ENCODE measurements at regions not wholly inside any gene's neighbourhood (a gene's known extent, or its start where the extent isn't known, plus 50 kb on each side); places are given as distances from the start of the nearest gene placed in this dataset.

GRCh38 chr3:83074485-83074884 is 1313.0 kb upstream of the GBE1 start:
- no peak for DNase-seq (ENCODE audit: low read depth, low spot score)
- TF ChIP-seq EZH2 (IDR thresholded peaks at IDR 0.05; ENCODE audit: low read length) (no peak), CTCF (optimal IDR thresholded peaks at IDR 0.05 in 1 of 3, IDR thresholded peaks at IDR 0.05 in 1 of 3, conservative IDR thresholded peaks at IDR 0.05 in 1 of 3; ENCODE audit: extremely low read depth in 1 of 3, insufficient read depth in 2 of 3, low read length in 3 of 3) (no peak)
- H3K9me1 ChIP-seq (ENCODE audit: control insufficient read depth, extremely low read depth, insufficient read depth, low read length): no peaks in the 10 kb centered on the region
- FAIRE-seq: no peak
- dilution Hi-C loops (cut with MboI; ENCODE audit: extremely low pct_ligation_motif_present, low sequenced_read_pairs): no loop called here
- no peaks in the 10 kb centered on the region for H3K4me1 ChIP-seq (ENCODE audit: control insufficient read depth, extremely low read depth, insufficient read depth, low read length)
- H4K20me1 ChIP-seq (ENCODE audit: control insufficient read depth, extremely low read depth, insufficient read depth, low read length): no peaks in the 10 kb centered on the region
- no peak overlapping the region for H3K4me3 ChIP-seq (ENCODE audit: control insufficient read depth in 2 of 3, extremely low read depth in 1 of 3, insufficient read depth in 2 of 3, low read depth in 1 of 3, low read length in 3 of 3)
- no peak overlapping the region for H3K9ac ChIP-seq (ENCODE audit: control insufficient read depth, extremely low read depth, insufficient read depth, low read length)
- H3K27ac ChIP-seq (ENCODE audit: control insufficient read depth, insufficient read depth, low read length): no peak overlapping the region
- no peaks in the 10 kb centered on the region for H3K79me2 ChIP-seq (ENCODE audit: control insufficient read depth, insufficient read depth, low read length)
- H3K9me3 ChIP-seq (ENCODE audit: control insufficient read depth, low read depth, low read length): no peaks in the 10 kb centered on the region
- no peaks in the 10 kb centered on the region for H3K27me3 ChIP-seq (ENCODE audit: control insufficient read depth, extremely low read depth, insufficient read depth, low read length)
- no peaks in the 10 kb centered on the region for H3K36me3 ChIP-seq (ENCODE audit: control insufficient read depth in 2 of 2, extremely low read depth in 1 of 2, insufficient read depth in 2 of 2, low read length in 2 of 2)
- H2AFZ ChIP-seq (ENCODE audit: control insufficient read depth, low read length): no peak overlapping the region
- H3K4me2 ChIP-seq (ENCODE audit: control insufficient read depth, extremely low read depth, insufficient read depth, low read depth, low read length): no peak overlapping the region

GRCh38 chr3:83065851-83066460 is 1304.5 kb upstream of the GBE1 start:
- no peaks in the 10 kb centered on the region for H3K36me3 ChIP-seq (ENCODE audit: control insufficient read depth in 2 of 2, extremely low read depth in 1 of 2, insufficient read depth in 2 of 2, low read length in 2 of 2)
- no peaks in the 10 kb centered on the region for H3K79me2 ChIP-seq (ENCODE audit: control insufficient read depth, insufficient read depth, low read length)
- no peaks in the 10 kb centered on the region for H3K27me3 ChIP-seq (ENCODE audit: control insufficient read depth, extremely low read depth, insufficient read depth, low read length)
- TF ChIP-seq EZH2 (IDR thresholded peaks at IDR 0.05; ENCODE audit: low read length) (no peak), CTCF (optimal IDR thresholded peaks at IDR 0.05 in 1 of 3, IDR thresholded peaks at IDR 0.05 in 1 of 3, conservative IDR thresholded peaks at IDR 0.05 in 1 of 3; ENCODE audit: extremely low read depth in 1 of 3, insufficient read depth in 2 of 3, low read length in 3 of 3) (no peak)
- FAIRE-seq: no peak
- H3K27ac ChIP-seq (ENCODE audit: control insufficient read depth, insufficient read depth, low read length): no peak overlapping the region
- H2AFZ ChIP-seq (ENCODE audit: control insufficient read depth, low read length): no peak overlapping the region
- no peak overlapping the region for H3K4me2 ChIP-seq (ENCODE audit: control insufficient read depth, extremely low read depth, insufficient read depth, low read depth, low read length)
- no peaks in the 10 kb centered on the region for H3K9me1 ChIP-seq (ENCODE audit: control insufficient read depth, extremely low read depth, insufficient read depth, low read length)
- dilution Hi-C loops (cut with MboI; ENCODE audit: extremely low pct_ligation_motif_present, low sequenced_read_pairs): no loop called here
- no peaks in the 10 kb centered on the region for H4K20me1 ChIP-seq (ENCODE audit: control insufficient read depth, extremely low read depth, insufficient read depth, low read length)
- H3K9ac ChIP-seq (ENCODE audit: control insufficient read depth, extremely low read depth, insufficient read depth, low read length): no peak overlapping the region
- no peaks in the 10 kb centered on the region for H3K9me3 ChIP-seq (ENCODE audit: control insufficient read depth, low read depth, low read length)
- no peaks in the 10 kb centered on the region for H3K4me1 ChIP-seq (ENCODE audit: control insufficient read depth, extremely low read depth, insufficient read depth, low read length)
- no peak overlapping the region for H3K4me3 ChIP-seq (ENCODE audit: control insufficient read depth in 2 of 3, extremely low read depth in 1 of 3, insufficient read depth in 2 of 3, low read depth in 1 of 3, low read length in 3 of 3)
- no peak for DNase-seq (ENCODE audit: low read depth, low spot score)

Data from keratinocyte (primary cell).